IPS-15b (cell line): ENCODE measurements at regions not wholly inside any gene's neighbourhood (a gene's known extent, or its start where the extent isn't known, plus 50 kb on each side); places are given as distances from the start of the nearest gene placed in this dataset.
A peak's percentile ranks its signal among the peaks of the same experiment; 100 is the strongest.

Experiments used
- H3K27me3 ChIP-seq: one replicate; pipeline ENCODE4 v1.6.1; 2013; ENCODE audit warnings: low read length; ENCODE audit not compliant: control insufficient read depth, insufficient read depth
- H3K36me3 ChIP-seq: one replicate; pipeline ENCODE4 v1.6.1; 2013; ENCODE audit warnings: low read length; ENCODE audit not compliant: control insufficient read depth, insufficient read depth
- H3K4me1 ChIP-seq: one replicate; pipeline ENCODE4 v1.6.1; 2013; ENCODE audit warnings: mild to moderate bottlenecking, low read length; ENCODE audit not compliant: control insufficient read depth, insufficient read depth
- H3K4me3 ChIP-seq: one replicate; pipeline ENCODE4 v1.5.1; 2013; ENCODE audit warnings: low read depth, low read length
- H3K9ac ChIP-seq: one replicate; pipeline ENCODE4 v1.6.1; 2013; ENCODE audit warnings: low read depth, mild to moderate bottlenecking, low read length
- H3K9me3 ChIP-seq: one replicate; pipeline ENCODE4 v1.6.1; 2013; ENCODE audit warnings: mild to moderate bottlenecking, low read length; ENCODE audit not compliant: control insufficient read depth, insufficient read depth

DNA sequence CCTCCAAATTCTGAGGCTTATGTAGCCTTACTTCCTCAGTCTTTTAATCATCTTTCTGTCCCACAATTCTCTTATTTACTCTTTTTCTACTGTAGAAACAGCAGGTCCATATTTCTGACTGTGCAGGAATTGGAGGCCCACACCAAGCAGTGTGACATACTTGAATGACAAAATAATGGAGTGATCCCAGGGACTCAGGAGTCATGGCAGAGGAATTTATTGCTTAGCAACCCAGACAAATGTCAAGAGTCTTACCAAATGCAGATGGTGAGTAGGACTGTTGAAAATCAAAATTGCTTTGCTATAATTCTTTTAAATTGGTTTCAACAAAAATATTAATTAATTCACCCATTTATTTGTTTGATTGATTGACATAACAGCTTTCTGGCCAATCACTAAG lies 59.9 kb downstream of the HTR1B start:
- no peaks in the 10 kb centered on the region for H3K9me3 ChIP-seq
- H3K4me1 ChIP-seq: peaks cover 5% of the 10 kb centered on the region
- H3K4me3 ChIP-seq: no peak overlapping the region
- no peaks in the 10 kb centered on the region for H3K36me3 ChIP-seq
- H3K27me3 ChIP-seq: no peaks in the 10 kb centered on the region
- H3K9ac ChIP-seq: no peak overlapping the region

GRCh38 chr6:77401231-77401630 lies 62.1 kb downstream of the HTR1B start:
- no peaks in the 10 kb centered on the region for H3K27me3 ChIP-seq
- peaks cover 5% of the 10 kb centered on the region for H3K4me1 ChIP-seq
- H3K36me3 ChIP-seq: no peaks in the 10 kb centered on the region
- H3K4me3 ChIP-seq: no peak overlapping the region
- no peak overlapping the region for H3K9ac ChIP-seq
- no peaks in the 10 kb centered on the region for H3K9me3 ChIP-seq

- H3K9ac ChIP-seq: no peak overlapping the region
- no peaks in the 10 kb centered on the region for H3K36me3 ChIP-seq
- H3K4me1 ChIP-seq: peaks cover 5% of the 10 kb centered on the region
- H3K4me3 ChIP-seq: no peak overlapping the region
- H3K27me3 ChIP-seq: no peaks in the 10 kb centered on the region
- no peaks in the 10 kb centered on the region for H3K9me3 ChIP-seq
Observed at GRCh38 chr6:77397561-77397960, 65.7 kb downstream of the HTR1B start.

- Histone ChIP-seq H3K36me3 (no peaks in the 10 kb centered on the region), H3K4me3 (no peak overlapping the region), H3K9ac (no peak overlapping the region), H3K27me3 (no peaks in the 10 kb centered on the region), H3K9me3 (no peaks in the 10 kb centered on the region), H3K4me1 (no peaks in the 10 kb centered on the region)
Observed at GRCh38 chr6:77389402-77389801, 73.9 kb downstream of the HTR1B start.

GRCh38 chr6:77383026-77383425 lies 80.3 kb downstream of the HTR1B start:
- no peak overlapping the region for H3K4me3 ChIP-seq
- H3K4me1 ChIP-seq: no peaks in the 10 kb centered on the region
- H3K9me3 ChIP-seq: no peaks in the 10 kb centered on the region
- no peak overlapping the region for H3K9ac ChIP-seq
- no peaks in the 10 kb centered on the region for H3K36me3 ChIP-seq
- H3K27me3 ChIP-seq: no peaks in the 10 kb centered on the region

DNA sequence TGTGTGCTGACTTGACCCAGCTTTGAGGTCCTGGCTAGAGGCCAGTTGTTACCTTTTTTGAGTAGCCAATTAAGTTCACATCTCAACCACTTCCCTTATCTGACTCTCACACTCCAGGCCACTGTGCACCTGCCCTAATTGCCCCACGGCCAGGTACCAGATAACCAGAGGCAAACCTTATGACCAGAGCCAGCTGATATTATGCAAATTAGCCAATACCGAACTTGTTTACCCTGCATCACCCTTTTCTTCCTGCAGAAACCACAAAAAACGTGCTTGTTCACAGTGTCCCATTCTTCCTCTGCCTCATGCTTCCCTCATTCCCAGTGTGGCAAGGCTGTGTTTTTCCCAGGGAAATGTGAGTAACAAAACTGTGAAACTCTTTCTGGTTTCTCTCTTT lies 89.3 kb downstream of the HTR1B start:
- Histone ChIP-seq H3K9me3 (no peaks in the 10 kb centered on the region), H3K9ac (no peak overlapping the region), H3K36me3 (no peaks in the 10 kb centered on the region), H3K4me3 (no peak overlapping the region), H3K27me3 (no peaks in the 10 kb centered on the region), H3K4me1 (no peaks in the 10 kb centered on the region)

GRCh38 chr6:77371748-77372147 lies 91.5 kb downstream of the HTR1B start:
- no peaks in the 10 kb centered on the region for H3K27me3 ChIP-seq

GRCh38 chr6:77368660-77369313 lies 94.5 kb downstream of the HTR1B start:
- peak overlapping the region; percentile 77 for H3K4me3 ChIP-seq
- H3K4me1 ChIP-seq: peaks cover 8% of the 10 kb centered on the region
- H3K27me3 ChIP-seq: no peaks in the 10 kb centered on the region
- H3K9me3 ChIP-seq: no peaks in the 10 kb centered on the region
- H3K36me3 ChIP-seq: no peaks in the 10 kb centered on the region
- peak overlapping the region; percentile 71 for H3K9ac ChIP-seq

More at GRCh38 chr6:77371748-77372147, 91.5 kb downstream of the HTR1B start:
- no peak overlapping the region for H3K4me3 ChIP-seq
- H3K36me3 ChIP-seq: no peaks in the 10 kb centered on the region
- no peaks in the 10 kb centered on the region for H3K9me3 ChIP-seq
- H3K4me1 ChIP-seq: peaks cover 7% of the 10 kb centered on the region
- no peak overlapping the region for H3K9ac ChIP-seq

DNA sequence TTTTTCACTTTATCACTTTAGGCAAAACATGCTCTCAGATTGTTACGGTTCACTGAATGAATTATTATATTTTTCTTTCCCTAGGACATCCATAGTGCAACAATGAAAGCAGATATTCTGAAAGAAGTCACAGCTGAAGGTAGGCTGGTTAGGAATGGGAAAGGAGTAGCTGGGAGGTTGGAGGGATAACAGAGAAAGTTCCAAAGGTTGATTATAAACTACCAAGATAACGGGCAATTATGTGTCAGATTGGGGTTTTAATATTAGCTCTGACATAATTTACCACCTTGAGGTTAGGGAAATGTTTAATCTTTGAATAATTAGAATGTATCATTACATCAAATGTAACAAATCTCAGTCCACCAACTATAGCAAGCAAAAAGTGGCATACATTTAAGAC lies 96.5 kb downstream of the HTR1B start:
- no peaks in the 10 kb centered on the region for H3K27me3 ChIP-seq
- H3K4me3 ChIP-seq: no peak overlapping the region
- no peak overlapping the region for H3K9ac ChIP-seq
- H3K4me1 ChIP-seq: peaks cover 8% of the 10 kb centered on the region
- no peaks in the 10 kb centered on the region for H3K36me3 ChIP-seq
- H3K9me3 ChIP-seq: no peaks in the 10 kb centered on the region

GRCh38 chr6:77363702-77364101 lies 99.6 kb downstream of the HTR1B start:
- Histone ChIP-seq H3K36me3 (no peaks in the 10 kb centered on the region), H3K27me3 (no peaks in the 10 kb centered on the region), H3K4me3 (no peak overlapping the region), H3K9me3 (no peaks in the 10 kb centered on the region), H3K9ac (no peak overlapping the region), H3K4me1 (peaks cover 8% of the 10 kb centered on the region)

DNA sequence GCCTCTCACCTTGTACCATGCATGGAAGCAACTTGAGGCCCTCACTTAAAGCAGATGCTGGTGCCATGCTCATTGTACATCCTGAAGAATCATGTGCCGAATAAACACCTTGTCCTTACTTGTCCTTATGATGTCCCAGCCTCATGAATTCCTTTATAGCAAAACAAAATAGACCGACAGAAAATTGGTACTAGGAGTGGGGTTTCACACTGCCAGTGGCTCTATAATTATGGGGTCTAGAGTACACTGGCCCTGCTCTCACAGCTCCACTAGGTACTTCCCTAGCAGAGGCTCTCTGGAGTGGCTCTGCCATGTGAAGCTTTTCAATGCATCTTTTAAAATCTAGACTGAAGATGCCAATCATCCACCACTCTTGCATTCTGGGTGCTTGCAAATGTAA lies 101.2 kb downstream of the HTR1B start:
- Histone ChIP-seq H3K9me3 (no peaks in the 10 kb centered on the region), H3K4me1 (peaks cover 4% of the 10 kb centered on the region), H3K4me3 (no peak overlapping the region), H3K27me3 (no peaks in the 10 kb centered on the region), H3K9ac (no peak overlapping the region), H3K36me3 (no peaks in the 10 kb centered on the region)

DNA sequence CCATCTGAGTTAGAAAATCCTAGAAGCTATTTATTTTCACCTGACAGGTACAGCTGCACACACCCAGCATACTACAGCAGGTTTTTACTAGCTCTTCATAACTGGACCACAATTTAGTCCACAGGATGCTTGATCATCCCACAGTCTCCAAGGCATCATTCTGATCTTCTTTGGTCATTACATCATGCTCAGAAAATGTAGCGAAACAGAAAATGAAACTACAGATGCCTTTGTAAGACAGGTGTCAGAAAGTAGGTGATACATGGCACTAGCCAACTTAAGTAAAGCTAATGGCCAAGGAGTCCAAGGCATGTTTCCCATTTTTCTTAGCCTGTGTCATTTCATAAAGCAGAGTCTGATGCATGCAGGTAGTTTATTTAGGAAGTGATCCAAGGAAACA lies 102.3 kb downstream of the HTR1B start:
- H3K4me3 ChIP-seq: no peak overlapping the region

More for the DNA sequence above, 102.3 kb downstream of the HTR1B start:
- no peaks in the 10 kb centered on the region for H3K9me3 ChIP-seq
- no peaks in the 10 kb centered on the region for H3K27me3 ChIP-seq
- H3K4me1 ChIP-seq: no peaks in the 10 kb centered on the region
- no peaks in the 10 kb centered on the region for H3K36me3 ChIP-seq
- H3K9ac ChIP-seq: no peak overlapping the region
